ENCODE measurements at regions not wholly inside any gene's neighbourhood (a gene's known extent, or its start where the extent isn't known, plus 50 kb on each side); places are given as distances from the start of the nearest gene placed in this dataset.

GRCh38 chr5:13322769-13323168, 621.7 kb downstream of the DNAH5 start:
- H3K27ac ChIP-seq: no peak overlapping the region
- H3K9me3 ChIP-seq: peaks cover 0 to 15% (median 7%) of the 10 kb centered on the region in 8 donors
- intact Hi-C loops (cut with DNase I; ENCODE audit: low total_unique reads): no loop called here
- H3K4me1 ChIP-seq: no peaks in the 10 kb centered on the region
- H3K36me3 ChIP-seq: no peaks in the 10 kb centered on the region
- H3K27me3 ChIP-seq (replicated peaks in 1 of 7): no peaks in the 10 kb centered on the region
- H3K4me3 ChIP-seq: no peak overlapping the region
- DNase-seq: no peak
- TF ChIP-seq CTCF (IDR thresholded peaks at IDR 0.05 in 8 of 11, conservative IDR thresholded peaks at IDR 0.05 in 3 of 11) (no peak), POLR2A (IDR thresholded peaks at IDR 0.05) (no peak), POLR2AphosphoS5 (IDR thresholded peaks at IDR 0.05) (no peak)

- H3K4me3 ChIP-seq: no peak overlapping the region
- intact Hi-C loops (cut with DNase I; ENCODE audit: low total_unique reads): no loop called here
- no peaks in the 10 kb centered on the region for H3K27me3 ChIP-seq (replicated peaks in 1 of 7)
- no peaks in the 10 kb centered on the region for H3K4me1 ChIP-seq
- H3K27ac ChIP-seq: no peak overlapping the region
- TF ChIP-seq POLR2AphosphoS5 (IDR thresholded peaks at IDR 0.05) (no peak), POLR2A (IDR thresholded peaks at IDR 0.05) (no peak), CTCF (IDR thresholded peaks at IDR 0.05 in 8 of 11, conservative IDR thresholded peaks at IDR 0.05 in 3 of 11) (no peak)
- 55 to 73% (median 62%) methylated on average over 3 of the region's 3 CpGs for WGBS, 5 donors
- H3K36me3 ChIP-seq: no peaks in the 10 kb centered on the region
- H3K9me3 ChIP-seq: peaks cover 0 to 35% (median 16%) of the 10 kb centered on the region in 8 donors
- no peak for DNase-seq
Measured at GRCh38 chr5:13317654-13318053, 626.8 kb downstream of the DNAH5 start.

- intact Hi-C loops (cut with DNase I; ENCODE audit: low total_unique reads): no loop called here
- TF ChIP-seq POLR2A (IDR thresholded peaks at IDR 0.05) (no peak), CTCF (IDR thresholded peaks at IDR 0.05 in 8 of 11, conservative IDR thresholded peaks at IDR 0.05 in 3 of 11) (no peak), POLR2AphosphoS5 (IDR thresholded peaks at IDR 0.05) (no peak)
- WGBS, 5 donors: 75 to 87% (median 83%) methylated on average over 2 of the region's 2 CpGs
Measured at GRCh38 chr5:13316176-13316575, 628.3 kb downstream of the DNAH5 start.

GRCh38 chr5:13307480-13307879, 637.0 kb downstream of the DNAH5 start:
- TF ChIP-seq CTCF (IDR thresholded peaks at IDR 0.05 in 8 of 11, conservative IDR thresholded peaks at IDR 0.05 in 3 of 11) (no peak), POLR2A (IDR thresholded peaks at IDR 0.05) (no peak), POLR2AphosphoS5 (IDR thresholded peaks at IDR 0.05) (no peak)
- no peak overlapping the region for H3K27ac ChIP-seq
- H3K4me1 ChIP-seq: no peaks in the 10 kb centered on the region
- H3K9me3 ChIP-seq: peaks cover 0 to 12% (median 0%) of the 10 kb centered on the region in 8 donors
- H3K27me3 ChIP-seq (replicated peaks in 1 of 7): no peaks in the 10 kb centered on the region
- DNase-seq: no peak
- intact Hi-C loops (cut with DNase I; ENCODE audit: low total_unique reads): no loop called here
- no peak overlapping the region for H3K4me3 ChIP-seq
- H3K36me3 ChIP-seq: no peaks in the 10 kb centered on the region

More at GRCh38 chr5:13316176-13316575, 628.3 kb downstream of the DNAH5 start:
- no peak for DNase-seq
- Histone ChIP-seq H3K4me1 (no peaks in the 10 kb centered on the region), H3K4me3 (no peak overlapping the region), H3K9me3 (peaks cover 0 to 35% (median 16%) of the 10 kb centered on the region in 8 donors), H3K36me3 (no peaks in the 10 kb centered on the region), H3K27me3 (replicated peaks in 1 of 7) (no peaks in the 10 kb centered on the region), H3K27ac (no peak overlapping the region)
